Aorta (tissue), 5 donors: ENCODE measurements at regions not wholly inside any gene's neighbourhood (a gene's known extent, or its start where the extent isn't known, plus 50 kb on each side); places are given as distances from the start of the nearest gene placed in this dataset.

Source experiments
- ATAC-seq: fragments of 200-7000 bp; cut with Tn5 transposase; one replicate; pipeline ENCODE4 v1.9.1; 2022; ENCODE audit warnings: moderate library complexity; ENCODE audit not compliant: low FRiP score
- DNase-seq, 2 donors: peaks; one replicate each; pipeline ENCODE4 v3.0.0-alpha.2; 2020
- H3K27ac ChIP-seq, 2 donors: one replicate each; pipeline ENCODE4 v1.5.1; 2013; ENCODE audit warnings: low read length in 2 of 2, mild to moderate bottlenecking in 2 of 2, moderate library complexity in 2 of 2, control low read depth in 1 of 2, inconsistent platforms in 1 of 2, low read depth in 1 of 2
- H3K27me3 ChIP-seq, 2 donors: one replicate each; pipeline ENCODE4 v1.6.1; 2013; ENCODE audit warnings: control low read depth in 1 of 2, low read length in 1 of 2, mild to moderate bottlenecking in 1 of 2, moderate library complexity in 1 of 2; ENCODE audit not compliant: insufficient read depth in 2 of 2, control insufficient read depth in 1 of 2
- H3K36me3 ChIP-seq, 2 donors: one replicate each; pipeline ENCODE4 v1.6.1; 2013; ENCODE audit warnings: control low read depth in 1 of 2, low read length in 1 of 2, mild to moderate bottlenecking in 1 of 2; ENCODE audit not compliant: insufficient read depth in 2 of 2, control insufficient read depth in 1 of 2
- H3K4me1 ChIP-seq, 2 donors: one replicate each; pipeline ENCODE4 v1.6.1; 2013; ENCODE audit warnings: low read length in 2 of 2, control low read depth in 1 of 2, mild to moderate bottlenecking in 1 of 2, moderate library complexity in 1 of 2; ENCODE audit not compliant: insufficient read depth in 2 of 2, control insufficient read depth in 1 of 2
- H3K4me3 ChIP-seq, 2 donors: one replicate each; pipeline ENCODE4 v1.5.1; 2013; ENCODE audit warnings: low read length in 2 of 2, control low read depth in 1 of 2, mild to moderate bottlenecking in 1 of 2
- H3K9me3 ChIP-seq: one replicate; pipeline ENCODE4 v1.6.1; 2013; ENCODE audit warnings: mild to moderate bottlenecking, low read length; ENCODE audit not compliant: control insufficient read depth
- WGBS, 2 donors: extraction: QIAGEN DNeasy Blood & Tissue Kit; methylation state at CpG; one replicate each; pipeline ENCODE4 v1.1.7; 2013; 5-methylcytosine and 5-hydroxymethylcytosine counted together
- intact Hi-C, 2 donors: fragments of 100-400 bp; cut with DNase I; formaldehyde crosslinking; loops; one replicate each; pipeline versions ENCODE4 v1.14.2 to v1.15.0; 2022
- donor health status: healthy with polysubstance abuse.
- donor health status: Bipolar disorder and iron deficiency.
- donor health status: DM: no; HTN: no; CAD: no.
- donor health status: DM: no; HTN: no; CAD: no.
- donor health status: DM: yes; HTN: yes; CAD: no.

DNA sequence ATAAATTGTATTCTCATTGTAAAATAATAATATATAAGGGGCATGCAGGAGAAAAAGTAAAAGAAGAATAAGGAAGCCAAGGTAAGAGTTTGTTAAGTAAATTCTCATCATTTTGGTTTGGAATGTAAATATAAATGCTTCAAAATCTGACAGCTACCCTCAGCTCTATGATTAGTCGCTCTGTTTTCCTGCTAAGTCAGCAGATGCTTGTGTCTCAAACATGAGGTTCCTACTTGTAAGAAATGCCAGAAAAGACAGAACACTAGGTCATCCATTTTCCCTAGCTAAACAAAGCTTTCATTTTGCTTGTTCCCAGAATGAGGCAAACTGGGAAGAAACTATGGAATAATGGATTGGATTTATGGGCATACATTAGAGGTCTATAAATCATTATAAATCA, 293.1 kb downstream of the DMRTA1 start:
- Histone ChIP-seq H3K27ac (no peak overlapping the region), H3K4me3 (no peak overlapping the region), H3K4me1 (no peaks in the 10 kb centered on the region), H3K27me3 (no peaks in the 10 kb centered on the region), H3K36me3 (no peaks in the 10 kb centered on the region), H3K9me3 (no peaks in the 10 kb centered on the region)
- WGBS, 2 donors, result 3 to 21% methylated on average over 1 of the region's 1 CpG
- no peak for ATAC-seq
- intact Hi-C loops, result no loop called here
- DNase-seq, result no peak

DNA sequence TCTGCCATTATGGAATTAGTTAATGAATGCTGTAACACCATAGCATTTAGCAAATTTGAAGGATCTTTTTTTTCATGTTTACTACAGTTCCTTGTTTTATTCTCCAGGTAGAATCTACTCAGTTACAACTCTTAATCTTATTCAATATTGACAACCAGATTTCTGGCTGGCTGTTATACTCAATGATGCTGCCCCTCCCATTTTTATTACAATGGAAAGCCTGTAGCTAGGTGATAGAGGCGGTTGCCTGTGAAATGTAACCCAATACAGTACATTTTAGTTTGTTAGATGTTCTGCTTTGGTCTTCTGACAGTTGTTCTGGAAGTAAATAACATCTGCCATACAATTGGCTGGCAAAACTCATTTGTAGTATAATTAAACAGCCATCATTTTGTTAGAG, 294.2 kb downstream of the DMRTA1 start:
- intact Hi-C loops, result no loop called here
- DNase-seq (no peak), ATAC-seq (no peak)
- Histone ChIP-seq H3K4me3 (no peak overlapping the region), H3K27me3 (no peaks in the 10 kb centered on the region), H3K9me3 (no peaks in the 10 kb centered on the region), H3K36me3 (no peaks in the 10 kb centered on the region), H3K27ac (no peak overlapping the region), H3K4me1 (no peaks in the 10 kb centered on the region)
- WGBS, 2 donors, result 52 to 61% methylated on average over 1 of the region's 1 CpG

DNA sequence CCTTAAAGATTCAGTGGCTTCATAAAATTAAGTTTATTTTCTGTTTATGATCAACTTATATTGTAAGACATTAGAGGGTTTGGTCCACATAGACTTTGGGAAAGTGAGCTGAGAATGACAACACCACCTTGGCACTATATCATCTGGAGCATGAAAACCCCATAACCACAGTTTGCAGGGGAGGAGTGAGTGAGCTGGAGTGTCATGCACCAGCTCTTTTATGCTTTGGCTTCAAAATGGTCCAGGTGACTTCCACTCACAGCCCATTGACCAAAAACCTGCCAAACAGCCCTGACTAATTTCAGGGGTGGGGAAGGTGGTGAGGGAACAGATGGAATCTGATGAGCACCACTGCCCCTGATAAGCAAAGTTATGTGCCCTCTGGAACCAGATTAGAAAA, 295.8 kb downstream of the DMRTA1 start:
- Histone ChIP-seq H3K4me1 (no peaks in the 10 kb centered on the region), H3K9me3 (no peaks in the 10 kb centered on the region), H3K27ac (no peak overlapping the region), H3K4me3 (no peak overlapping the region), H3K27me3 (no peaks in the 10 kb centered on the region), H3K36me3 (no peaks in the 10 kb centered on the region)
- ATAC-seq, result no peak
- intact Hi-C loops, result no loop called here
- no peak for DNase-seq

DNA sequence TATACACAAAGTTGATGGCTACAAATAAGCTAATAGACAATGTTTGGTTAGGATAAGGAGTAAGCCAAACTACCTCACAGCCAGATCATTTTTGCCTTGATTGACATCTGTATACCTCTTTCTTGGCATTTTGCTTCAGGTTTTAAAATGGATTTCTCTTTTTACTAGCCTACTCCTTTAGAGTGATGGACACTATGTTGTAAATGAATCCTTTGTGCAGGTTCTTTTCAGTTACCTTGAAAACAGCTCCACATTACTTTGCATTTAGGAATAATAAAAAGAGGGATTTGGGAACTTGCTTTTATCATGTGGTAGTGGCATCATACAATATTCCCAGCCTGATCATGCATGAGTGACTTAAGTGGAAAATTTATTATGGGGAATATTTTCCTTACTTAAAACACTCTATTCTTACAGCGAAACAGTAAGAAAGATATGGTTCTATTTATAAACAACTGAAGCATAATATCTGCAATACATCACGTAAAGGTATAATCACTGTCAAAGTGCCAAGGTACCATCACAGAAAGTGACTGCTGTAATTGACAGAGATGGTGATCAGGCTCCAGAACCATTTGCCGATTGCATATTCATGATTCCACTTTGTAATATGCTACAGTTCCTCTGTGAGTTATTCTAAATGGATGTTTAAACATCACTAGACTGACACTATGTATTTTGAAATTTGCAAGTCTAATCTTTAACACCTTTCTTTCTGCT, 327.0 kb downstream of the DMRTA1 start:
- Histone ChIP-seq H3K27me3 (no peaks in the 10 kb centered on the region), H3K9me3 (no peaks in the 10 kb centered on the region), H3K36me3 (no peaks in the 10 kb centered on the region), H3K4me3 (no peak overlapping the region), H3K4me1 (no peaks in the 10 kb centered on the region), H3K27ac (no peak overlapping the region)
- intact Hi-C loops, result no loop called here
- ATAC-seq (no peak), DNase-seq (no peak)
- WGBS, 2 donors, result 58 to 59% methylated on average over 3 of the region's 3 CpGs

DNA sequence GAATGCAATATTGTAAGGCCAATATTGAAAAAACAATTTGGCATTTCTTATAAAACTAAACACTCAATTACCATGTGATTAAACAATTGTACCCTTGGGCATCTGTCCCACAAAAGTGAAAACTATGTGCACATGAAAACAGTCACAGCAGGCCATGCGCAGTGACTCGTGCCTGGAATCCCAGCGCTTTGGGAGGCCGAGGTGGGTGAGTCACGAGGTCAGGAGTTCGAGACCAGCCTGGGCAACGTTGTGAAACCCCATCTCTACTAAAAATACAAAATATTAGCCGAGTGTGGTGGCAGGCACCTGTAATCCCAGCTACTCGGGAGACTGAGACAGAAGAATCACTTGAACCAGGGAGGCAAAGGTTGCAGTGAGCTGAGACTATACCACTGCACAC, 343.7 kb downstream of the DMRTA1 start:
- 83% methylated on average over 9 of the region's 9 CpGs for WGBS, 2 donors
- Histone ChIP-seq H3K36me3 (no peaks in the 10 kb centered on the region), H3K27me3 (no peaks in the 10 kb centered on the region), H3K27ac (no peak overlapping the region), H3K9me3 (no peaks in the 10 kb centered on the region), H3K4me1 (peaks cover 0 to 1% of the 10 kb centered on the region in 2 donors), H3K4me3 (no peak overlapping the region)
- DNase-seq (no peak), ATAC-seq (no peak)
- intact Hi-C loops, result no loop called here

DNA sequence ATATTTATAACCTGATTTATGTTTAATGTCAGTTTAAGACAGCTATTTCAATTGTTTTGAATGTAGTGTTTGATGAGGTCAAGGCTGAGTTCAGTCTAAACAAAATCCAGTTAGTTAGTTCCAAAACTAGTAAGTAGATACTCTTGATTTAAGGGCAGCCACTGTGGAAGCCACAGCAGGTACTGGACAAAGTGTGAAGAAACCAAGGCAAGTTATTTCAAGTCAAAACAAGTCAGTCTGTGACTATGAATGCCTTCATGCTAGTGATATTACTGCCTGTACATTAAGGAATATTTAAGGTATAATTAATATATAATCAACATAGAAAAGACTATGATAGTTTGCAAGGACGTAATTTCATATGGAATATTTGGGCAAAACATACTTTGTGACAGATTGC, 362.3 kb downstream of the DMRTA1 start:
- no peak overlapping the region for H3K27ac ChIP-seq

DNA sequence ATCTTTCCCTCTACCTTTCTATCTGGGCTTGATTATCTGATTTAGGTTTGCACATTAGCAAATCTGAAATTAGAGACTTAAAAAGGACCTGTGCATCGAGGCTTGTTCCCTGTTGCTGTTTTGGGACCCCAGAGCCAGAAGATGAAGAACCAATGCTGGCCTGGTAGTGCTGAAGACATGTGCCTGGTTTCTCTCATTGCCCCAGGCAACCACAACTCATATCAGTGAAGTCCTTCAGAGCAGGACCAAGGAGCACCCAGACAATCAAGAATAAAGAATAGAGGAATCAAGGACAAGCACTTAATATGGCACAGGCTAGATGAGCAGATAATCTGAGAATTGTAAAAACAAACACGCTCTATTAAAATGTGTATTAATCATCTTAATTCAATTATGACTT, 362.7 kb downstream of the DMRTA1 start:
- H3K9me3 ChIP-seq, result no peaks in the 10 kb centered on the region
- DNase-seq, result no peak

More for the DNA sequence above, 362.3 kb downstream of the DMRTA1 start:
- WGBS, 2 donors, result 69 to 79% methylated on average over 1 of the region's 1 CpG
- DNase-seq, result no peak
- H3K4me3 ChIP-seq, result no peak overlapping the region
- intact Hi-C loops, result no loop called here
- peaks cover 2% of the 10 kb centered on the region for H3K9me3 ChIP-seq
- H3K36me3 ChIP-seq, result no peaks in the 10 kb centered on the region
- H3K27me3 ChIP-seq, result peaks cover 0 to 1% of the 10 kb centered on the region in 2 donors
- H3K4me1 ChIP-seq, result no peaks in the 10 kb centered on the region
- ATAC-seq, result no peak

DNA sequence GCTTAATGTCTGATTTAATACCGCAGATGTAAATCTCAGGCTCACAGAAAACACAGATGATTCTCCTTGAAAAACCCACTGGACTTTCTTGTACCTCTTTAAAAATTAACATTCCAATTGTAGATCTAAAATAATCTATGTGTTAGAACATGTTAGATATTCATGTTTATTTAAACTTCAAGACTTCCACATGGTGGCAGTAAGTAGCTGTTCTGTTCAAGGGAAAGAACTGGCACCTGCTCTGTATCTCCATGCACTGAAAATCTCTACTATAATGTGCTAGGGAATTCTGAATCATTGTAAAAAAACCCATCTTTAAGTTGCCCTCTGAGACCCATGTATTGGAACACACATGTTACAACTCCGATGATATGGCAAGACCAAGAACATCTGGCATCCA, 366.9 kb downstream of the DMRTA1 start:
- H3K27ac ChIP-seq, result no peak overlapping the region
- H3K36me3 ChIP-seq, result no peaks in the 10 kb centered on the region
- H3K27me3 ChIP-seq, result no peaks in the 10 kb centered on the region
- intact Hi-C loops, result no loop called here
- WGBS, 2 donors, result 62 to 65% methylated on average over 2 of the region's 2 CpGs
- ATAC-seq (no peak), DNase-seq (no peak)
- H3K4me3 ChIP-seq, result no peak overlapping the region
- peaks cover 1% of the 10 kb centered on the region for H3K9me3 ChIP-seq
- no peaks in the 10 kb centered on the region for H3K4me1 ChIP-seq

More for the DNA sequence above, 362.7 kb downstream of the DMRTA1 start:
- Histone ChIP-seq H3K4me3 (no peak overlapping the region), H3K27ac (no peak overlapping the region), H3K4me1 (no peaks in the 10 kb centered on the region), H3K36me3 (no peaks in the 10 kb centered on the region), H3K27me3 (no peaks in the 10 kb centered on the region)
- ATAC-seq, result no peak
- intact Hi-C loops, result no loop called here
- 64 to 67% methylated on average over 2 of the region's 2 CpGs for WGBS, 2 donors

DNA sequence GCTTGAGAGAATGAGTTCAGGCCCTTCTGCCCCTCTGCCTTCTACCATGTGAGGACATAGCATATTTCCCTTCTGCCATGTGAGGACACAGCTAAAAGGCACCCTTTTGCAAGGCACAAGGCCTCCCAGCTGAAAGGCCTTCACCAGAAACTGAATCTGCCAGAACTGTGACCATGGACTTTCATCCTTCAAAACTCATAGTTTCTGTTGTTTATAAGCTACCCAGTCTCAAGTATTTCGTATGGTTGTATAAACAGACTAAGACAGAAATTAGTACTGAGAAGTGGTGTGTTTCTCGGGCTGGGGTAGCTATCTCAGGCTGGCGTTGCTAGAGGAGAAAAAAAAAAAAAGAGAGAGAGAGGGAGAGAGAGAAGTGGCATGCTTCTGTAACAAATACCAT, 368.6 kb downstream of the DMRTA1 start:
- WGBS, 2 donors, result 44 to 47% methylated on average over 3 of the region's 3 CpGs
- Histone ChIP-seq H3K4me1 (no peaks in the 10 kb centered on the region), H3K27me3 (no peaks in the 10 kb centered on the region), H3K27ac (no peak overlapping the region), H3K4me3 (no peak overlapping the region), H3K9me3 (peaks cover 1% of the 10 kb centered on the region), H3K36me3 (no peaks in the 10 kb centered on the region)
- intact Hi-C loops, result no loop called here
- DNase-seq, result no peak
- no peak for ATAC-seq
